GM19397 (cell line): ENCODE measurements at regions not wholly inside any gene's neighbourhood (a gene's known extent, or its start where the extent isn't known, plus 50 kb on each side); places are given as distances from the start of the nearest gene placed in this dataset.
"Not testable (repeated sequence)": the region's sequence is repeated elsewhere in the genome, so short reads cannot be mapped to it uniquely, and the experiment has no call there.

ENCODE experiments used
- ATAC-seq: cut with Tn5 transposase; IDR thresholded peaks from one replicate; pipeline ENCODE4 v1.9.1; 2021; ENCODE audit warnings: mild to moderate bottlenecking, moderate library complexity; ENCODE audit not compliant: unreplicated experiment

- no peak for ATAC-seq
Observed at GRCh38 chr4:95898226-95898625, 58.3 kb downstream of the PDHA2 start.

- no peak for ATAC-seq
Observed at GRCh38 chr4:95909211-95909610, 69.3 kb downstream of the PDHA2 start.

- no peak for ATAC-seq
Observed at GRCh38 chr4:95910749-95911148, 70.9 kb downstream of the PDHA2 start.

- no peak for ATAC-seq
Observed at GRCh38 chr4:95921470-95921869, 81.6 kb downstream of the PDHA2 start.

- no peak for ATAC-seq
Observed at GRCh38 chr4:95929448-95930064, 89.7 kb downstream of the PDHA2 start.

- ATAC-seq: no peak
Observed at GRCh38 chr4:95939141-95939540, 99.2 kb downstream of the PDHA2 start.

GRCh38 chr4:95949136-95949765 lies 109.4 kb downstream of the PDHA2 start:
- ATAC-seq: no peak

GRCh38 chr4:95949808-95950207 lies 109.9 kb downstream of the PDHA2 start:
- no peak for ATAC-seq

GRCh38 chr4:95952538-95952937 lies 112.6 kb downstream of the PDHA2 start:
- not testable (repeated sequence) for ATAC-seq

- no peak for ATAC-seq
Observed at GRCh38 chr4:95956094-95956493, 116.2 kb downstream of the PDHA2 start.

- ATAC-seq: no peak
Observed at GRCh38 chr4:95957054-95957453, 117.2 kb downstream of the PDHA2 start.

GRCh38 chr4:95957759-95958158 lies 117.9 kb downstream of the PDHA2 start:
- no peak for ATAC-seq

- ATAC-seq: no peak
Observed at GRCh38 chr4:95959182-95959581, 119.3 kb downstream of the PDHA2 start.

GRCh38 chr4:95959633-95960032 lies 119.7 kb downstream of the PDHA2 start:
- no peak for ATAC-seq

GRCh38 chr4:95963456-95963855 lies 123.6 kb downstream of the PDHA2 start:
- no peak for ATAC-seq

- ATAC-seq: no peak
Observed at GRCh38 chr4:95979961-95980876, 140.3 kb downstream of the PDHA2 start.

GRCh38 chr4:95980877-95981360 lies 141.0 kb downstream of the PDHA2 start:
- no peak for ATAC-seq

GRCh38 chr4:95981591-95981990 lies 141.7 kb downstream of the PDHA2 start:
- no peak for ATAC-seq

GRCh38 chr4:95982516-95982915 lies 142.6 kb downstream of the PDHA2 start:
- no peak for ATAC-seq

GRCh38 chr4:95984081-95984480 lies 144.2 kb downstream of the PDHA2 start:
- ATAC-seq: no peak

GRCh38 chr4:95985051-95985450 lies 145.2 kb downstream of the PDHA2 start:
- ATAC-seq: no peak
